ENCODE measurements at regions not wholly inside any gene's neighbourhood (a gene's known extent, or its start where the extent isn't known, plus 50 kb on each side); places are given as distances from the start of the nearest gene placed in this dataset.

GRCh38 chr10:47198221-47198620 is 101.8 kb upstream of the GDF10 start:
- no peak for DNase-seq
- no peaks in the 10 kb centered on the region for H3K36me3 ChIP-seq
- no peaks in the 10 kb centered on the region for H3K27me3 ChIP-seq (replicated peaks in 1 of 7)
- H3K9me3 ChIP-seq: peaks cover 0 to 11% (median 0%) of the 10 kb centered on the region in 8 donors
- no peak for TF ChIP-seq POLR2A (IDR thresholded peaks at IDR 0.05)
- no peak for TF ChIP-seq CTCF (IDR thresholded peaks at IDR 0.05 in 8 of 11, conservative IDR thresholded peaks at IDR 0.05 in 3 of 11)
- TF ChIP-seq POLR2AphosphoS5 (IDR thresholded peaks at IDR 0.05): no peak
- 65 to 85% (median 84%) methylated on average over 3 to 4 of the region's 4 CpGs for WGBS, 5 donors
- intact Hi-C loops (cut with DNase I; ENCODE audit: low total_unique reads): no loop called here
- H3K4me3 ChIP-seq: no peak overlapping the region
- H3K27ac ChIP-seq: no peak overlapping the region
- no peaks in the 10 kb centered on the region for H3K4me1 ChIP-seq

GRCh38 chr10:47205192-47205591 is 94.8 kb upstream of the GDF10 start:
- H3K9me3 ChIP-seq: peaks cover 0 to 14% (median 0%) of the 10 kb centered on the region in 8 donors

GRCh38 chr10:47206449-47207280 is 93.3 kb upstream of the GDF10 start:
- TF ChIP-seq CTCF (IDR thresholded peaks at IDR 0.05 in 8 of 11, conservative IDR thresholded peaks at IDR 0.05 in 3 of 11) (no peak), POLR2A (IDR thresholded peaks at IDR 0.05) (no peak), POLR2AphosphoS5 (IDR thresholded peaks at IDR 0.05) (no peak)
- intact Hi-C loops (cut with DNase I; ENCODE audit: low total_unique reads): no loop called here
- peaks cover 0 to 9% (median 0%) of the 10 kb centered on the region in 8 donors for H3K9me3 ChIP-seq

More at GRCh38 chr10:47205192-47205591, 94.8 kb upstream of the GDF10 start:
- Histone ChIP-seq H3K27me3 (replicated peaks in 1 of 7) (no peaks in the 10 kb centered on the region), H3K36me3 (no peaks in the 10 kb centered on the region), H3K4me1 (peaks cover 0 to 11% (median 0%) of the 10 kb centered on the region in 6 donors), H3K4me3 (no peak overlapping the region), H3K27ac (no peak overlapping the region)
- DNase-seq: no peak
- WGBS, 5 donors: 83 to 97% (median 96%) methylated on average over 2 of the region's 2 CpGs
- intact Hi-C loops (cut with DNase I; ENCODE audit: low total_unique reads): no loop called here
- no peak for TF ChIP-seq POLR2A (IDR thresholded peaks at IDR 0.05)
- TF ChIP-seq POLR2AphosphoS5 (IDR thresholded peaks at IDR 0.05): no peak
- no peak for TF ChIP-seq CTCF (IDR thresholded peaks at IDR 0.05 in 8 of 11, conservative IDR thresholded peaks at IDR 0.05 in 3 of 11)

DNA sequence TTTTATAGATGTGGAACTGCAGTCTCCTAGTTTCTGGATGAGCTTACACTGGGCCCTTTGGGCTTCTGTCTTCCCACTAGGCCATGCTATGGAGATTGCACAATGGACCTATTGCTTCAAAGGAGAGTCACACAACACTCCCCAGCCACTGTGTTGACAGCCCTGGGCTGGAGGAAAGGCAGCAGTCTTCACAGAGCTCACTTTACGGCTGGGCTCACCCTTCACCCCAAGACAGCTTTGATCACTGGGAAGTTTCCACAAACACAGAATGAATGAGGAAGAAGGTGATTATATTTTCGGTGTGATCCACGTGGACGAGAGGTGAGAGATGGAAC is 92.7 kb upstream of the GDF10 start:
- H3K9me3 ChIP-seq: peaks cover 0 to 12% (median 4%) of the 10 kb centered on the region in 8 donors
- no peaks in the 10 kb centered on the region for H3K36me3 ChIP-seq
- intact Hi-C loops (cut with DNase I; ENCODE audit: low total_unique reads): no loop called here
- WGBS, 5 donors: 58 to 68% (median 62%) methylated on average over 4 of the region's 4 CpGs
- no peak overlapping the region for H3K4me3 ChIP-seq
- peak overlapping the region in 6 of 8 donors; percentile 9 to 67 (median 42) for H3K27ac ChIP-seq
- H3K4me1 ChIP-seq: peaks cover 0 to 11% (median 0%) of the 10 kb centered on the region in 6 donors
- no peak for TF ChIP-seq CTCF (IDR thresholded peaks at IDR 0.05 in 8 of 11, conservative IDR thresholded peaks at IDR 0.05 in 3 of 11)
- TF ChIP-seq POLR2AphosphoS5 (IDR thresholded peaks at IDR 0.05): no peak
- TF ChIP-seq POLR2A (IDR thresholded peaks at IDR 0.05): no peak
- no peaks in the 10 kb centered on the region for H3K27me3 ChIP-seq (replicated peaks in 1 of 7)
- DNase-seq: no peak

More at GRCh38 chr10:47206449-47207280, 93.3 kb upstream of the GDF10 start:
- H3K36me3 ChIP-seq: no peaks in the 10 kb centered on the region
- no peak for DNase-seq
- H3K27me3 ChIP-seq (replicated peaks in 1 of 7): no peaks in the 10 kb centered on the region
- peak overlapping the region in 6 of 8 donors; percentile 9 to 67 (median 42) for H3K27ac ChIP-seq
- WGBS, 5 donors: 47 to 53% (median 50%) methylated on average over 3 of the region's 3 CpGs
- no peak overlapping the region for H3K4me3 ChIP-seq
- H3K4me1 ChIP-seq: peaks cover 0 to 11% (median 0%) of the 10 kb centered on the region in 6 donors

Data from spleen (tissue), 11 donors.